GM18511 (cell line): ENCODE measurements at regions not wholly inside any gene's neighbourhood (a gene's known extent, or its start where the extent isn't known, plus 50 kb on each side); places are given as distances from the start of the nearest gene placed in this dataset.
A peak's percentile ranks its signal among the peaks of the same experiment; 100 is the strongest.
"Not testable (repeated sequence)": the region's sequence is repeated elsewhere in the genome, so short reads cannot be mapped to it uniquely, and the experiment has no call there.

ENCODE experiments used
- ATAC-seq: cut with Tn5 transposase; IDR thresholded peaks from one replicate; pipeline ENCODE4 v1.9.1; 2021; ENCODE audit warnings: mild to moderate bottlenecking, moderate library complexity; ENCODE audit not compliant: unreplicated experiment

- ATAC-seq, result no peak
Observed at GRCh38 chr1:199550199-199551065, 477.1 kb upstream of the NR5A2 start.

- ATAC-seq, result no peak
Observed at GRCh38 chr1:199551967-199552565, 475.4 kb upstream of the NR5A2 start.

GRCh38 chr1:199553104-199553503, 474.4 kb upstream of the NR5A2 start:
- no peak for ATAC-seq

GRCh38 chr1:199561334-199561733, 466.2 kb upstream of the NR5A2 start:
- ATAC-seq, result no peak

- no peak for ATAC-seq
Observed at GRCh38 chr1:199573047-199573446, 454.5 kb upstream of the NR5A2 start.

- ATAC-seq, result no peak
Observed at GRCh38 chr1:199574950-199575349, 452.6 kb upstream of the NR5A2 start.

GRCh38 chr1:199580300-199580699, 447.2 kb upstream of the NR5A2 start:
- ATAC-seq, result no peak

- no peak for ATAC-seq
Observed at GRCh38 chr1:199585392-199585791, 442.1 kb upstream of the NR5A2 start.

- ATAC-seq, result peak; percentile 98
Observed at GRCh38 chr1:199590708-199591107, 436.8 kb upstream of the NR5A2 start.

- no peak for ATAC-seq
Observed at GRCh38 chr1:199591468-199591867, 436.0 kb upstream of the NR5A2 start.

- no peak for ATAC-seq
Observed at GRCh38 chr1:199593475-199593874, 434.0 kb upstream of the NR5A2 start.

GRCh38 chr1:199596448-199596847, 431.1 kb upstream of the NR5A2 start:
- not testable (repeated sequence) for ATAC-seq

GRCh38 chr1:199597152-199597551, 430.4 kb upstream of the NR5A2 start:
- ATAC-seq, result no peak

- ATAC-seq, result no peak
Observed at GRCh38 chr1:199608414-199608813, 419.1 kb upstream of the NR5A2 start.

- peak; percentile 75 for ATAC-seq
Observed at GRCh38 chr1:199612976-199613774, 414.3 kb upstream of the NR5A2 start.

GRCh38 chr1:199616947-199617346, 410.6 kb upstream of the NR5A2 start:
- no peak for ATAC-seq

- no peak for ATAC-seq
Observed at GRCh38 chr1:199619223-199619622, 408.3 kb upstream of the NR5A2 start.

- ATAC-seq, result not testable (repeated sequence)
Observed at GRCh38 chr1:199626228-199626627, 401.3 kb upstream of the NR5A2 start.

- no peak for ATAC-seq
Observed at GRCh38 chr1:199629624-199630023, 397.9 kb upstream of the NR5A2 start.

- no peak for ATAC-seq
Observed at GRCh38 chr1:199639453-199639852, 388.1 kb upstream of the NR5A2 start.

- ATAC-seq, result no peak
Observed at GRCh38 chr1:199641531-199641930, 386.0 kb upstream of the NR5A2 start.

- no peak for ATAC-seq
Observed at GRCh38 chr1:199644912-199645311, 382.6 kb upstream of the NR5A2 start.
